ENCODE measurements at regions not wholly inside any gene's neighbourhood (a gene's known extent, or its start where the extent isn't known, plus 50 kb on each side); places are given as distances from the start of the nearest gene placed in this dataset.
"Not testable (repeated sequence)": the region's sequence is repeated elsewhere in the genome, so short reads cannot be mapped to it uniquely, and the experiment has no call there.

DNA sequence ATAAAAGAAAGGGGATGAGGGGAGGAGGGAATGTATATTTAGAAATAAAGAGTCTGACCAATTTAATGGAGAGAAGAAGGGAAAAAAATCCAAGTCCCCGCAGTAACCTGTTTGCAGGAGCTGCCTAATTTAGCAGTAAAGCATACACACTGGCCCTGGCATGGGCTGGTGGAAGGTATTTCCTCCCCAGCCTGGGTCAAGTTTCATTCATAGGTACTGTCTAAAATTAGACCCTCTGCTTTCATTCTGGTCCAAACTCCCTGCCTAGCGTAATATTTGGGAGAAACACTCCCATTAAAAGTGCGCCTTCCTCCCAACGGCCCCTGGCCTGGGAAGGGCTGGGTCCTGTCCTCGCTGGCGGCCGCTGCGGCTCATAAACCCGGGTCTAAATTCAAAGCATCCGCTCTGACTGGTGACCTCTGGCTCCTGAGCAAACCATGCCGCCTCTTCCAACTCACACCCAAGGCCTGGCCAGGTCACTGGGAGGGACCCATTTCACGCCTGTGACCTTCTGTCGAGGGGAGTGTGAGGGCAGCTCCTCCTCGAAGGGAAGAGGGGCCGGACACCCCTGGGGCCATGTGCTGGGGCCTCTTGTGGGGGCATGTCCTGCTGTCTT is 123.2 kb downstream of the FGF18 start:
- no peaks in the 10 kb centered on the region for H3K27me3 ChIP-seq (ENCODE audit: control insufficient read depth in 1 of 2, insufficient read depth in 2 of 2, low read length in 2 of 2)
- no peak overlapping the region for H3K9ac ChIP-seq (ENCODE audit: low read length in 2 of 2)
- no peaks in the 10 kb centered on the region for H3K4me1 ChIP-seq (ENCODE audit: control insufficient read depth, insufficient read depth, low read length)
- no peaks in the 10 kb centered on the region for H3K9me3 ChIP-seq (ENCODE audit: control insufficient read depth in 2 of 2, low read length in 2 of 2)
- no peak overlapping the region for H3K27ac ChIP-seq (ENCODE audit: low read length)
- H3K4me3 ChIP-seq (ENCODE audit: low read length in 2 of 2) = no peak overlapping the region
- no peaks in the 10 kb centered on the region for H3K36me3 ChIP-seq (ENCODE audit: control insufficient read depth in 2 of 2, insufficient read depth in 2 of 2, low read length in 2 of 2)

DNA sequence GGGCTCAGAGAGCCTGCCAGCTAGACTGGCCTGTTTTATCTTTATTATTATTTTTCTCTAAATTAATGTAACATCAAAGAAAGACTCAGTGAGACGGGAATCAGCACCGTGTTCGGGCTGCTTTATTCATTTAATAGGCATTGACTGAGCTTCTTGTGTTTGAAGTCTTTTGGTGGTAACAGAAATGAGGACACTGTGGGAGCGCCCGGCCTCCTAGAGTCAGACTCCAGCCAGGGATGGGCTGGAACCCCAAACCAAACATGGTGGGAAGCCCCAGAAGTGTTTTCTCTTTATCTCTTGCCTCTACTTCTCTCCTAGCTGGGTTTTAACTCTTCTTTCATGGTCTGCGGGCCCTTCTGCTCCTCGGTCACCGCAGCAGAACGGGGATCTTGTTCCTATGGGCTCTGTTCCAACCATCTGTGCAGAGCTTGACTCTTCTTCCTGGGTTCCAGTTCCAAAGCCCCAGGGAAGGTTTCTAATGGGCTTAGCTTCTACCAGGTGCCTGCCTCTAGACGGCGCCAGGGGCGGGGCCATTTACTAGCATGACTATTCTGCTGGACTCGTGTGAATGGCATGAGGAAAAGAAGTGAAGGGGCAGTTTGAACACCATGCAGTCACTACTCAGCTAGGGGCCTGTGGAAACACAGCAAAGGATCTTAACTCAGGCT is 123.8 kb downstream of the FGF18 start:
- H3K27me3 ChIP-seq (ENCODE audit: control insufficient read depth in 1 of 2, insufficient read depth in 2 of 2, low read length in 2 of 2) = no peaks in the 10 kb centered on the region
- H3K9ac ChIP-seq (ENCODE audit: low read length in 2 of 2) = no peak overlapping the region
- H3K9me3 ChIP-seq (ENCODE audit: control insufficient read depth in 2 of 2, low read length in 2 of 2) = no peaks in the 10 kb centered on the region
- no peak overlapping the region for H3K27ac ChIP-seq (ENCODE audit: low read length)
- no peak overlapping the region for H3K4me3 ChIP-seq (ENCODE audit: low read length in 2 of 2)
- no peaks in the 10 kb centered on the region for H3K36me3 ChIP-seq (ENCODE audit: control insufficient read depth in 2 of 2, insufficient read depth in 2 of 2, low read length in 2 of 2)
- H3K4me1 ChIP-seq (ENCODE audit: control insufficient read depth, insufficient read depth, low read length) = no peaks in the 10 kb centered on the region

DNA sequence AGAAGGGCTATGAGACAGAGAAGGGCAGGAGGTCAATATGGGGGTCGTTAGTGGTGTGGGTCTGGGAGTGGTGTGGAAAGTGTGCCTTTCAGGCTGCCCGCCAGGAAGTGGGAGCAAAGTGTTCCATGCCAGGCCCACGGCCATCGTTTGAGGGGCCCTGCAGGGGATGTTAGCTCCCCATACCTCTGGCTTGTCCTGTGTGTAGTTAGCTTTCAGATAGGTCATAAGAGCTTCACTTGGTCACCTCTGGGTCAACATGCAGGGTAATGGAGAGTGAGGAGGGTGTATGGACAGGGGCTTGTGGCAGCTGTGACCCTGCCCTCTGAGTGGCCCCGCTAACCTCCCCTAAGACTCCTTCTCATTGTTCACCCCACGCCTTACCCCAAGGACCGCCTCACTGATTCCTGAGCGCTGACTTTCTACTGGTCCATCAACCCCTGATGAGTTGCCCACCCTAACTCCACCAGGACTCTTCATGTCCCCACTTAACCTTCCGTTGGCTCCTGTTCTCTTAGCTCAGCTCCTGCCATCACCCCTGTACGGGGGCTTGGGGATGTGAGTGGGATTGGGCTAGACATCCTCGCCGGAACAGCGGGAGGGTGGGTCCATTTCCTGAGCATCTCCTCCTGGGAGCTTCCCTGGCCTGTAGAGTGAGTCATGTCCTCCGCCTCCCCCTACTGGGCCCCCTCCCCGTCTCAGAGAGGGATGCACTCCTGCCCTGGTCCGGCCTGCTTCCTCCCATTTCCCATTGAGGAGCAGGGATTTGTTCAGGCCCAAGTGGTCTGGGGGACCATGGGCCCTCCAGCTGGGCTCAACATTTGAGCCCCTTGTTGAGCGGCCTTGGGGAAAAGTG is 125.7 kb downstream of the FGF18 start:
- H3K9me3 ChIP-seq (ENCODE audit: control insufficient read depth in 2 of 2, low read length in 2 of 2) = no peaks in the 10 kb centered on the region
- no peaks in the 10 kb centered on the region for H3K4me1 ChIP-seq (ENCODE audit: control insufficient read depth, insufficient read depth, low read length)
- no peak overlapping the region for H3K27ac ChIP-seq (ENCODE audit: low read length)
- H3K9ac ChIP-seq (ENCODE audit: low read length in 2 of 2) = no peak overlapping the region
- no peaks in the 10 kb centered on the region for H3K36me3 ChIP-seq (ENCODE audit: control insufficient read depth in 2 of 2, insufficient read depth in 2 of 2, low read length in 2 of 2)
- H3K27me3 ChIP-seq (ENCODE audit: control insufficient read depth in 1 of 2, insufficient read depth in 2 of 2, low read length in 2 of 2) = no peaks in the 10 kb centered on the region
- H3K4me3 ChIP-seq (ENCODE audit: low read length in 2 of 2) = no peak overlapping the region

DNA sequence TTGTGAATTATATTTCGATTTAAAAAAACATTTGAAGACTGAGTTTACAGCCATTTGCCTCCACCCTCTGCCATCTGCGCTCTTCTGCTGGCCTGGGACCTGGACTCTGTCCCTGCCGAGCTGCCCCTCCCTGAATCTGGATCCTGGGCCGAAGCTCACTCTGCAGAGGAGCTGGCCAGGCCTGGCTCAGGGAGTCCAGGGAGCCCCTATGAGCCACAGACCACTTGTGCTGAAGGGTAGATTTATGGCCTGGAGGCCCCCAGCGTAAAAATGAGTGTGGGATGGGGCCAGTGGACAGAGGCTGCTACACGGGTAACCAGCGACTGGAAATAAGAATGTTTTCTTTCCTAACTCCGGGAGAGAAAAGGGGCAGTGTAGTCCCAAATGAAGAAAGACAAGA is 129.8 kb downstream of the FGF18 start:
- no peaks in the 10 kb centered on the region for H3K4me1 ChIP-seq (ENCODE audit: control insufficient read depth, insufficient read depth, low read length)
- no peak overlapping the region for H3K9ac ChIP-seq (ENCODE audit: low read length in 2 of 2)
- no peaks in the 10 kb centered on the region for H3K9me3 ChIP-seq (ENCODE audit: control insufficient read depth in 2 of 2, low read length in 2 of 2)
- H3K27ac ChIP-seq (ENCODE audit: low read length) = no peak overlapping the region
- H3K36me3 ChIP-seq (ENCODE audit: control insufficient read depth in 2 of 2, insufficient read depth in 2 of 2, low read length in 2 of 2) = no peaks in the 10 kb centered on the region
- no peaks in the 10 kb centered on the region for H3K27me3 ChIP-seq (ENCODE audit: control insufficient read depth in 1 of 2, insufficient read depth in 2 of 2, low read length in 2 of 2)
- no peak overlapping the region for H3K4me3 ChIP-seq (ENCODE audit: low read length in 2 of 2)

DNA sequence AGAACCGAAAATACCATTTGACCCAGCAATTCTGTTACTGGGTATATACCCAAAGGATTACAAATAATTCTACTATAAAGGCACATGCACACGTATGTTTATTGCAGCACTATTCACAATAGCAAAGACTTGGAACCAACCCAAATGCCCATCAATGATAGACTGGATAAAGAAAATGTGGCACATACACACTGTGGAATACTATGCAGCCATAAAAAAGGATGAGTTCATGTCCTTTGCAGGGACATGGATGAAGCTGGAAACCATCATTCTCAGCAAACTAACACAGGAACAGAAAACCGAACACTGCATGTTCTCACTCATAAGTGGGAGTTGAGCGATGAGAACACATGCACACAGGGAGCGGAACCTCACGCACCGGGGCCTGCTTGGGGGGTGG is 134.4 kb downstream of the FGF18 start:
- not testable (repeated sequence) for H3K9me3 ChIP-seq (ENCODE audit: control insufficient read depth in 2 of 2, low read length in 2 of 2); H3K4me1 ChIP-seq (ENCODE audit: control insufficient read depth, insufficient read depth, low read length); H3K27me3 ChIP-seq (ENCODE audit: control insufficient read depth in 1 of 2, insufficient read depth in 2 of 2, low read length in 2 of 2); H3K27ac ChIP-seq (ENCODE audit: low read length); H3K36me3 ChIP-seq (ENCODE audit: control insufficient read depth in 2 of 2, insufficient read depth in 2 of 2, low read length in 2 of 2); H3K9ac ChIP-seq (ENCODE audit: low read length in 2 of 2); H3K4me3 ChIP-seq (ENCODE audit: low read length in 2 of 2)

DNA sequence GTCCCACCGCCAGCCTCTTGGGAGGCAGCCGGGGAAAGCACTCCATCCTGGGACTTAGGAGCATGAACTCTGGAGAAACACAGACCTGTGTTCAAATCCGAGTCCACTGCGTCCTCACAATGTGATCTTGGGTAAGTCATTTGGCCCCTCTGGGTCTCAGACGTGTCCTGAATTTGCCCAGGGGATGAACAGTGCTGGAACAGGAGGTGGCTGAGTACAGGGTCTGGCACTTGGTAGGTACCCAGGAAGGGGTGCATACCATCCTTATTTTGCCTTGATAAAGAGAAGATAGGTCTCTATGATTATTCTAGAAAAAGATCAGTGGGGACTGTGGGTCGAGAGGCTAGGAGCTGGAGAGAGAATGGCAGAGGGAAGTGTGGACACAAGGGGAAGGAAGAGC is 135.7 kb downstream of the FGF18 start:
- Histone ChIP-seq H3K4me3 (ENCODE audit: low read length in 2 of 2) (no peak overlapping the region), H3K9me3 (ENCODE audit: control insufficient read depth in 2 of 2, low read length in 2 of 2) (no peaks in the 10 kb centered on the region), H3K9ac (ENCODE audit: low read length in 2 of 2) (no peak overlapping the region), H3K4me1 (ENCODE audit: control insufficient read depth, insufficient read depth, low read length) (no peaks in the 10 kb centered on the region), H3K36me3 (ENCODE audit: control insufficient read depth in 2 of 2, insufficient read depth in 2 of 2, low read length in 2 of 2) (no peaks in the 10 kb centered on the region), H3K27me3 (ENCODE audit: control insufficient read depth in 1 of 2, insufficient read depth in 2 of 2, low read length in 2 of 2) (peaks cover 0 to 2% of the 10 kb centered on the region in 2 donors), H3K27ac (ENCODE audit: low read length) (no peak overlapping the region)

DNA sequence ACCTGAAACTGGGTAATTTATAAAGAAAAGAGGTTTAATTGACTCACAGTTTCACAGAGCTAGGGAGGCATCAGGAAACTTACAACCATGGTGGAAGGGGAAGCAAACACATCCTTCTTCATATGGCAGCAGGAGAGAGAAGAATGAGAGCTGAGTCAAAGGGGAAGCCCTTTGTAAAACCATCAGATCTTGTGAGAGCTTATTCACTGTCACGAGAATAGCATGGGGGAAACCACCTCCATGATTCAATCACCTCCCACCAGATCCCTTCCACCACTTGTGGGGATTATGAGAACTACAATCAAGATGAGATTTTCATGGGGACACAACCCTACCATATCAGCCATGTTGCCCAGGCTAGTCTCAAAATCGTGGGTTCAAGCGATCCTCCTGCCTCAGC is 143.4 kb downstream of the FGF18 start:
- Histone ChIP-seq H3K27ac (ENCODE audit: low read length) (no peak overlapping the region), H3K4me3 (ENCODE audit: low read length in 2 of 2) (no peak overlapping the region), H3K36me3 (ENCODE audit: control insufficient read depth in 2 of 2, insufficient read depth in 2 of 2, low read length in 2 of 2) (no peaks in the 10 kb centered on the region), H3K27me3 (ENCODE audit: control insufficient read depth in 1 of 2, insufficient read depth in 2 of 2, low read length in 2 of 2) (no peaks in the 10 kb centered on the region), H3K9me3 (ENCODE audit: control insufficient read depth in 2 of 2, low read length in 2 of 2) (no peaks in the 10 kb centered on the region), H3K9ac (ENCODE audit: low read length in 2 of 2) (no peak overlapping the region), H3K4me1 (ENCODE audit: control insufficient read depth, insufficient read depth, low read length) (no peaks in the 10 kb centered on the region)

DNA sequence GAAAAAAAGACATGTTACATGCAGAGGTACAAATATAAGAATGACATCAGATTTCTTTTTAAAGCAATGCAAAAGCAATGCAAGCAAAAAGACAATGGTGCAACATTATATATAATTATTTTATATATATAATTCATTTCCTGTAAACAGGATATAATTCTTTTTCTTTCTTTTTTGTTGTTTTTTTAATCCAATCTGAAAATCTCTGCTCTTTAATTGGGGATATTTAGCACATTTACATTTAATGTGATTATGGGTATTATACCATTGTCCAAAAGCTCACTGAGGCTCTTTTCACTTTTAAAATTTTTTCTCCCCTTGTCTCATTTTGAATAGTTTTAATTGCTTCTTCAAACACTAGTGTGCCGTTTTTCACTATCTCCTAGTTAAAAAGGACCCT is 148.9 kb downstream of the FGF18 start:
- no peak overlapping the region for H3K27ac ChIP-seq (ENCODE audit: low read length)
- no peaks in the 10 kb centered on the region for H3K36me3 ChIP-seq (ENCODE audit: control insufficient read depth in 2 of 2, insufficient read depth in 2 of 2, low read length in 2 of 2)
- peaks cover 4 to 10% of the 10 kb centered on the region in 2 donors for H3K9me3 ChIP-seq (ENCODE audit: control insufficient read depth in 2 of 2, low read length in 2 of 2)
- H3K4me1 ChIP-seq (ENCODE audit: control insufficient read depth, insufficient read depth, low read length) = no peaks in the 10 kb centered on the region
- no peak overlapping the region for H3K4me3 ChIP-seq (ENCODE audit: low read length in 2 of 2)
- H3K9ac ChIP-seq (ENCODE audit: low read length in 2 of 2) = no peak overlapping the region
- H3K27me3 ChIP-seq (ENCODE audit: control insufficient read depth in 1 of 2, insufficient read depth in 2 of 2, low read length in 2 of 2) = no peaks in the 10 kb centered on the region

DNA sequence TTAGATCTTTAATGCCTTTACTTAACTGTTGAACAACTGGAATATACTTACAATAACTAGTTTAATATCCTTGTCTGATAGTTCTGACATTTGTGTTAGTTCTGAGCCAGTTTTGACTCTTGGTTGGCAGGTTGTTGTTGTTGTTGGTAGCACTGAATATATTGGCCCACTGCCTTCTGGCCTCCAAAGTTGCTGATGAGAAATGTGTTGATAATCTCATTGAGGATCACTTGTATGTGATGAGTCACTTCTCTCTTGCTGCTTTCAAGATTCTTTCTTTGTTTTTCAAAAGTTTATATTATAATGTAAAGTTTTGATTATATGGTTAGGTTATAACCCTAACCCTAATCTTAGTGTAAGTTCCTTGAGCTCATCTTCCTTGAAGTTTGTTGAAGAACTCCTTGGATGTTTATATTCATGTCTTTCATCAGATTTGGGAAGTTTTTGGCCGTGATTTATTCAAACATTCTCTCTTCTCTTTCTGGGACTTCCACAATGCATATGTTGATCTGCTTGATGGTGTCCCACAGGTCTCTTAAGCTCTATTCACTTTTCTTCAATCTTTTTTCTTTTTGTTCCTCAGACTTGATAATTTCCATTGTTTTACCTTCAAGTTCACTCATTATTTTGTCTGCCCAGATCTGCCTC is 149.7 kb downstream of the FGF18 start:
- H3K9me3 ChIP-seq (ENCODE audit: control insufficient read depth in 2 of 2, low read length in 2 of 2) = peaks cover 4 to 10% of the 10 kb centered on the region in 2 donors
- no peak overlapping the region for H3K27ac ChIP-seq (ENCODE audit: low read length)
- H3K4me3 ChIP-seq (ENCODE audit: low read length in 2 of 2) = no peak overlapping the region
- H3K4me1 ChIP-seq (ENCODE audit: control insufficient read depth, insufficient read depth, low read length) = no peaks in the 10 kb centered on the region
- H3K36me3 ChIP-seq (ENCODE audit: control insufficient read depth in 2 of 2, insufficient read depth in 2 of 2, low read length in 2 of 2) = no peaks in the 10 kb centered on the region
- no peak overlapping the region for H3K9ac ChIP-seq (ENCODE audit: low read length in 2 of 2)
- H3K27me3 ChIP-seq (ENCODE audit: control insufficient read depth in 1 of 2, insufficient read depth in 2 of 2, low read length in 2 of 2) = no peaks in the 10 kb centered on the region

DNA sequence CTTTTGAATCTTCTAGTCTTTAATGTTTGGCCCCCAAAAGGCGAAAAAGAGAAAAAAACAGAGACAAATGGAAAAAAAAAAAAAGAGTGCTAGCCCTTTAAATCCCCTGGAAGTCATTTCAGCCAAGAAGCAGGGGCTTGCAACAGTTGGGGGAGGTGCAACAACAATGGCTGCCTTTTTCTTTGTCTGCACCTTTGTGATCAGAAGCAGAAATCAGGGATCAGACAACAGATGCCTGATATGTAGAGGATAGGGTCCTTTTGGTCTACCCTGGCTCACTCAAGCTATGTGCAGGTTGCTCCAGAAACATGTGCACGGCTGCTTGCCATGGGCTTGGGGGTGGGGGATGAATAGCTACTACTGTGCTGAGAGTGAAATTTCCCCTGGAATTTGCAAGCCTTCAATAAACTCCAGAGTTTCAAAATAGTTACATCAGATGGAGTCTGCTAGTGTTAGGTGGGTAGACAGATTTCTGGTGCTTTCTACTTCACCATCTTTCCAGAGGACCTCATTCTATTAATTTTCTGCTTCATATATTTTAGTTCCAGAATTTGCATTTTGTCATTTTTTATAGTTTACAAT is 150.9 kb downstream of the FGF18 start:
- no peaks in the 10 kb centered on the region for H3K27me3 ChIP-seq (ENCODE audit: control insufficient read depth in 1 of 2, insufficient read depth in 2 of 2, low read length in 2 of 2)
- no peaks in the 10 kb centered on the region for H3K4me1 ChIP-seq (ENCODE audit: control insufficient read depth, insufficient read depth, low read length)
- H3K9ac ChIP-seq (ENCODE audit: low read length in 2 of 2) = no peak overlapping the region
- H3K36me3 ChIP-seq (ENCODE audit: control insufficient read depth in 2 of 2, insufficient read depth in 2 of 2, low read length in 2 of 2) = no peaks in the 10 kb centered on the region
- H3K4me3 ChIP-seq (ENCODE audit: low read length in 2 of 2) = no peak overlapping the region
- H3K27ac ChIP-seq (ENCODE audit: low read length) = no peak overlapping the region
- peaks cover 4 to 10% of the 10 kb centered on the region in 2 donors for H3K9me3 ChIP-seq (ENCODE audit: control insufficient read depth in 2 of 2, low read length in 2 of 2)
